OCI-LY3 (cell line): ENCODE measurements at regions not wholly inside any gene's neighbourhood (a gene's known extent, or its start where the extent isn't known, plus 50 kb on each side); places are given as distances from the start of the nearest gene placed in this dataset.

Experiments
- CTCF ChIP-seq: fragments of 200-600, 300-600 bp; sonication (generic); IDR thresholded peaks from 2 replicates; pipeline ENCODE4 v1.5.1; 2014; ENCODE audit warnings: antibody characterized with exemption, low read length, low read depth
- EZH2phosphoT487 ChIP-seq: fragments of 200-600 bp; shearing (Covaris generic); IDR thresholded peaks from 2 replicates; pipeline ENCODE4 v1.6.1; 2018; ENCODE audit warnings: antibody characterized with exemption, mixed run types, low read depth

DNA sequence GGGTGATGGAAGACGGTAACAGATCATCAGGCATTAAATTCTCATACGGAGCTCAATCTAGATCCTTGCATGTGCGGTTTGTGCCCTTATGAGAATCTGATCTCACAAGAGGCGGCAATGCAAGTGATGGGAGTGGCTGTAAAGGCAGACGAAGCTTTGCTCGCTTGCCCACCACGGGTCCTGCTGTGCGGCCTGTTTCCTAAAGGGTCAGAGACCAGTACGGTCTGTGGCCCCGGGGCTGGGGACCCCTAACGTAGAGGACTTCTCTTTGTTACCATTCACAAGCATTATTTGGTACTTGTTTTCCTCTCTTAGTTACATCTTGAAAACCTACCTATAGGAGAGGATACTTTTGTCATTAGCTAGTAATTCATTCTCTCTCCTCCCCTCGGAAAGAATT is 221.0 kb downstream of the ADAM29 start:
- no peak for TF ChIP-seq CTCF
- no peak for TF ChIP-seq EZH2phosphoT487
